ENCODE measurements at regions not wholly inside any gene's neighbourhood (a gene's known extent, or its start where the extent isn't known, plus 50 kb on each side); places are given as distances from the start of the nearest gene placed in this dataset.
"Not testable (repeated sequence)": the region's sequence is repeated elsewhere in the genome, so short reads cannot be mapped to it uniquely, and the experiment has no call there.

- Mint-ChIP-seq H3K4me3 (no peak overlapping the region), H3K4me1 (no peaks in the 10 kb centered on the region), H3K36me3 (no peaks in the 10 kb centered on the region), H3K9me3 (peaks cover 5% of the 10 kb centered on the region), H3K27ac (no peak overlapping the region)
- DNase-seq (ENCODE audit: low spot score in 2 of 2): no peak
- no peak for ATAC-seq
Observed at GRCh38 chr14:86196471-86196870, 666.5 kb downstream of the FLRT2 start.

GRCh38 chr14:86193756-86194155 is 663.8 kb downstream of the FLRT2 start:
- H3K4me3 Mint-ChIP-seq: no peak overlapping the region
- H3K9me3 Mint-ChIP-seq: peaks cover under 1% of the 10 kb centered on the region
- no peaks in the 10 kb centered on the region for H3K36me3 Mint-ChIP-seq
- DNase-seq (ENCODE audit: low spot score in 2 of 2): no peak
- no peak for ATAC-seq
- H3K4me1 Mint-ChIP-seq: no peaks in the 10 kb centered on the region
- H3K27ac Mint-ChIP-seq: no peak overlapping the region

DNA sequence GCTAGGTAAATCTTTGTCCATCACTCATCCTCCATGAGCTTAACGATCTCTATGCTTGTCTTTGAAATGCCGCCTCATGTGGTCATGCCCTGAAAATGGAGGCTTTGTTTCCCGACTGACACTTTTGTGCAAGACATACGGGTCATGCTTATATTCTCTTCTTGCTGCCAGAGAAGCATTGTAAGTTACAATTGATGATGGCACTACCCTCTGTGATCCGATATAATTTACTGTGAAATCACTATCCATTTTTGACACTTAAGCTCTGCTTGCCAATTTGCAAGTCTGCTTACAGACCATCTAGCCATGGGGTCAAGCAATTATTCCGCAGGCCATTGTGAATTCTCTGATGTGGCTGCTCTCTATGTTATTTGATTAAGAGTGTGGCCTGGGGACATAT is 650.0 kb downstream of the FLRT2 start:
- no peak for DNase-seq (ENCODE audit: low spot score in 2 of 2)

GRCh38 chr14:86168371-86168770 is 638.4 kb downstream of the FLRT2 start:
- peaks cover 5% of the 10 kb centered on the region for H3K9me3 Mint-ChIP-seq
- no peak overlapping the region for H3K27ac Mint-ChIP-seq
- H3K36me3 Mint-ChIP-seq: no peaks in the 10 kb centered on the region
- DNase-seq (ENCODE audit: low spot score in 2 of 2): no peak
- ATAC-seq: no peak
- no peak overlapping the region for H3K4me3 Mint-ChIP-seq
- no peaks in the 10 kb centered on the region for H3K4me1 Mint-ChIP-seq

More for the DNA sequence above, 650.0 kb downstream of the FLRT2 start:
- Mint-ChIP-seq H3K27ac (no peak overlapping the region), H3K9me3 (peaks cover 13% of the 10 kb centered on the region), H3K4me3 (no peak overlapping the region), H3K36me3 (no peaks in the 10 kb centered on the region), H3K4me1 (no peaks in the 10 kb centered on the region)
- ATAC-seq: no peak

DNA sequence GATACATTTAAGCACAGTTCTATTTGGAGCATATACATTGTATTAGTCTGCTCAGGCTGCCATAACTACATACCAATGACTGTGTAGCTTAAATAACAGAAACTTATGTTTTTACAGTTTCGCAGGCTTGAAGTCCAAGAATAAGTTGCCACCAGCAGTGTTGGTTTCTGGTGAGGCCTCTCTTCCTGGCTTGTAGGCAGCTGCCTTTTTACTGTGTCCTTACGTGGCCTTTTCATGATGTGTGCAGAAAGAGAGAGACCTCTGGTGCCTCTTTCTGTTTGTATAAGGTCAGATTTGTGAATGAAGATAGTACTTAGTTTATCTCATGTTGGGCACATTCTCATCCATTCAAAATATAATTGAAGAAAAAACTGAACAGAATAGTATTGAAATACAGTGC is 636.6 kb downstream of the FLRT2 start:
- H3K4me3 Mint-ChIP-seq: no peak overlapping the region
- H3K27ac Mint-ChIP-seq: no peak overlapping the region
- DNase-seq (ENCODE audit: low spot score in 2 of 2) (no peak), ATAC-seq (no peak)
- no peaks in the 10 kb centered on the region for H3K36me3 Mint-ChIP-seq
- no peaks in the 10 kb centered on the region for H3K4me1 Mint-ChIP-seq
- peaks cover 5% of the 10 kb centered on the region for H3K9me3 Mint-ChIP-seq

DNA sequence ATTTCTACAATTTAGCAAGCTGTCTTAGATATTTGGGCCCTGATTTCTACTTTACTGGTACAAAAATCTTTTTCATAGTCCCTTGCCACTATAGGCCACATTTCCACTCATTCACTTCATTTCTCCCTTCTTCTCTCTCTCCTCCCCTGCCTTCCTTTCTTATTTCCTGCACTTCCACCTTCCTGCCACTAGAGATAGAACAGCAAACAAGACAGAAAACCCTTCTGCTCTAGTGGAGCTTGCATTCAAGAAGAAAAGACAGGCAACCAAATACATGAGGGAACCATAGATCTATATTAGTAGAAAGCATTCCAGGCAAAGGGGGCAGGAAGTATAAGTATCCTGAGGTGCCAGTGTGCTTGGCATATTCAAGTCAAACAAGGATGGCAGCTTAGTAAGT is 623.5 kb downstream of the FLRT2 start:
- no peak overlapping the region for H3K4me3 Mint-ChIP-seq
- H3K27ac Mint-ChIP-seq: no peak overlapping the region

GRCh38 chr14:86143248-86143647 is 613.3 kb downstream of the FLRT2 start:
- no peak overlapping the region for H3K4me3 Mint-ChIP-seq
- DNase-seq (ENCODE audit: low spot score in 2 of 2) (no peak), ATAC-seq (no peak)
- no peaks in the 10 kb centered on the region for H3K36me3 Mint-ChIP-seq
- H3K4me1 Mint-ChIP-seq: no peaks in the 10 kb centered on the region
- H3K27ac Mint-ChIP-seq: no peak overlapping the region
- peaks cover 23% of the 10 kb centered on the region for H3K9me3 Mint-ChIP-seq

More for the DNA sequence above, 623.5 kb downstream of the FLRT2 start:
- ATAC-seq: no peak
- Mint-ChIP-seq H3K9me3 (peaks cover 14% of the 10 kb centered on the region), H3K4me1 (no peaks in the 10 kb centered on the region), H3K36me3 (no peaks in the 10 kb centered on the region)
- DNase-seq (ENCODE audit: low spot score in 2 of 2): no peak

- ATAC-seq (no peak), DNase-seq (ENCODE audit: low spot score in 2 of 2) (no peak)
- Mint-ChIP-seq H3K4me1 (no peaks in the 10 kb centered on the region), H3K4me3 (no peak overlapping the region), H3K9me3 (peaks cover 30% of the 10 kb centered on the region), H3K36me3 (no peaks in the 10 kb centered on the region), H3K27ac (no peak overlapping the region)
Observed at GRCh38 chr14:86141966-86142365, 612.0 kb downstream of the FLRT2 start.

DNA sequence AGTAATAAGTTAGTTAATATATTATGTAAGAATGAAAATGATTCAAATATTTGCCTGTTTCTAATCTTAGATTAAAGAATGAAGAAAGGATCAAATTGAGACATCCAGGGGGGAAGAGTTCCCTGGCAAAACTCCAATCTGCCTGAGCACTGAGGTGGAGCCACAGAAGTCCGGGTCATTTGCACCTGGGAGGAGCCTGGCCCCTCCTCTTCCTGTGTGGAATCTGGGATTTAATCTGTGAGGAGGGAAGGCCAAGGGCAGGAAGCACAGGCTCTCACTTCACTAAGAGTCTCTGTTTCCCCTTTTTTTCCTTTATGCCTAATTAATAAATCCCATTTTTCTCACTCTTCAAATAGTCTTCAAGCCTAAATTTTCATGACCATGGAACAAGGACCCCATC is 599.5 kb downstream of the FLRT2 start:
- H3K36me3 Mint-ChIP-seq: no peaks in the 10 kb centered on the region
- H3K27ac Mint-ChIP-seq: no peak overlapping the region
- DNase-seq (ENCODE audit: low spot score in 2 of 2): no peak
- peaks cover 18% of the 10 kb centered on the region for H3K9me3 Mint-ChIP-seq
- no peak overlapping the region for H3K4me3 Mint-ChIP-seq
- peaks cover under 1% of the 10 kb centered on the region for H3K4me1 Mint-ChIP-seq
- no peak for ATAC-seq

DNA sequence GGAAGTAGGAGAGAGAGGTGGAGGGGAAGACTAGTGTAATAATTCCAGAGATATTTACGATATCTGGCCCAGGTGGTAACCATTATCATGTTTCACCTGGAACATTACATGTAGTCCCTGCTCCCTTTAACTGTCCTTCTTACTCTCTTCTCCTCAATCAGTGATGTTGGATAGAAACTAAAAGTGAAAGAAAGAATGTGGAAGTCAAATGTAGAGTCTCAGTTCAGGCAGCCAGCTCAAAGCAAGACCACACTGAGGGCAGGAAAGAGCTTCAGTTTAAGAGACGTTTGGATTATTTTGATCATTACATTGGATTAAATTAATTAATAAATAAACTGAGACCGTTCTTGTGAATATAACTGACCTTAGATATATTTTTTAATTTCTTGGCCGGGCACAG is 594.4 kb downstream of the FLRT2 start:
- H3K9me3 Mint-ChIP-seq: peaks cover 20% of the 10 kb centered on the region
- DNase-seq (ENCODE audit: low spot score in 2 of 2): no peak
- no peak overlapping the region for H3K27ac Mint-ChIP-seq
- no peak overlapping the region for H3K4me3 Mint-ChIP-seq
- peaks cover 6% of the 10 kb centered on the region for H3K4me1 Mint-ChIP-seq
- H3K36me3 Mint-ChIP-seq: no peaks in the 10 kb centered on the region
- ATAC-seq: peak; percentile 65

- H3K36me3 Mint-ChIP-seq: no peaks in the 10 kb centered on the region
- peaks cover 23% of the 10 kb centered on the region for H3K9me3 Mint-ChIP-seq
- no peak for DNase-seq (ENCODE audit: low spot score in 2 of 2)
- no peak for ATAC-seq
- no peak overlapping the region for H3K27ac Mint-ChIP-seq
- H3K4me3 Mint-ChIP-seq: no peak overlapping the region
- H3K4me1 Mint-ChIP-seq: no peaks in the 10 kb centered on the region
Observed at GRCh38 chr14:86115972-86116371, 586.0 kb downstream of the FLRT2 start.

DNA sequence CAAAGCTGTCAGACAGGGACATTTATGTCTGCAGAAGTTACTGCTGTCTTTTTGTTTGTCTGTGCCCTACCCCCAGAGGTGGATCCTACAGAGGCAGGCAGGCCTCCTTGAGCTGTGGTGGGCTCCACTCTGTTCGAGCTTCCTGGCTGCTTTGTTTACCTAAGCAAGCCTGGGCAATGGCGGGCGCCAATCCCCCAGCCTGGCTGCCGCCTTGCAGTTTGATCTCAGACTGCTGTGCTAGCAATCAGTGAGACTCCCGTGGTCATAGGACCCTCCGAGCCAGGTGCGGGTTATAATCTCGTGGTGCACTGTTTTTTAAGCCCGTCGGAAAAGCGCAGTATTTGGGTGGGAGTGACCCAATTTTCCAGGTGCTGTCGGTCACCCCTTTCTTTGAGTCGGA is 580.9 kb downstream of the FLRT2 start:
- not testable (repeated sequence) for H3K9me3 Mint-ChIP-seq, H3K4me1 Mint-ChIP-seq, H3K36me3 Mint-ChIP-seq

GRCh38 chr14:86104691-86105265 is 574.8 kb downstream of the FLRT2 start:
- ATAC-seq (no peak), DNase-seq (ENCODE audit: low spot score in 2 of 2) (no peak)
- Mint-ChIP-seq H3K4me3 (no peak overlapping the region), H3K4me1 (no peaks in the 10 kb centered on the region), H3K27ac (no peak overlapping the region), H3K9me3 (peaks cover 10% of the 10 kb centered on the region), H3K36me3 (peaks cover 4% of the 10 kb centered on the region)

More for the DNA sequence above, 580.9 kb downstream of the FLRT2 start:
- not testable (repeated sequence) for H3K4me3 Mint-ChIP-seq; H3K27ac Mint-ChIP-seq; ATAC-seq; DNase-seq (ENCODE audit: low spot score in 2 of 2)

DNA sequence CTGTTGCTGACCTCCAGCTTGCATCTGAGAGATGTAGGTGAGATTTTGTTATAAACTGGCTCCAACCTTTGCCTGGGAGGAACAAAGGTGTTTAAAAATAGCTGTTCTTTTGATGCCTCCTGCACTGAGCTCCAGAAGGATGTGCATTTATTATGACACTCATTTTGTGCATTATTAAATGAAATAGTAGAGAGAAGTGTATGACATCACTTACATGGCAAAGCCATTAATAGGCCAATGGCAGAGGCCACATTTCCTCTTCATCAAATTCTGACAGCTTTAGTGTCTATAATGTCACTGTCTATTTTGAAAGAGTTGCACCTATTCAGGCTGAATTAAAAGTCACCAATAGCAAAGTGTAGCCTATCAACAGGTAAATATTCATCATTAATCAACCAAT is 564.6 kb downstream of the FLRT2 start:
- ATAC-seq: no peak
- H3K36me3 Mint-ChIP-seq: no peaks in the 10 kb centered on the region
- H3K4me1 Mint-ChIP-seq: no peaks in the 10 kb centered on the region
- DNase-seq (ENCODE audit: low spot score in 2 of 2): no peak
- H3K27ac Mint-ChIP-seq: no peak overlapping the region
- H3K9me3 Mint-ChIP-seq: peaks cover 3% of the 10 kb centered on the region
- no peak overlapping the region for H3K4me3 Mint-ChIP-seq

DNA sequence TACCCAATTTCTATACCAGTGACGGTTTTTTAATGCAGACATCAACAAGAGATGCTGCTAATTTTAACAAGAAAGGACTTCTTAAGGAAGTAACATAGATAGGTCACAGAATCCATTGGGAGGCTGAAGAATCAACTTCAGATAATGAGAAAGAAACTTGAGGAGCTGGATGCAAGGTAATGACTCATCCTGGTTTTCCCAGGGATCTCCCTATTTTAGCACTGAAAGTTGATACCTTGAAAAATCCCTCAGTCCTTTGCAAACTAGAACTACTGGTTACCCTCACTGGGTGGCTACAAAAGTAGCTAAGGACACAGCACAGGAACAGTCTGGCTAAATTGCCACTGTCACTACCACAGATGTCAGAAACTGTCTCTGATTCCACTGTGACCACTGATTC is 561.9 kb downstream of the FLRT2 start:
- no peak for DNase-seq (ENCODE audit: low spot score in 2 of 2)

GRCh38 chr14:86088156-86088555 is 558.2 kb downstream of the FLRT2 start:
- H3K4me1 Mint-ChIP-seq: peaks cover 1% of the 10 kb centered on the region
- no peak overlapping the region for H3K4me3 Mint-ChIP-seq
- DNase-seq (ENCODE audit: low spot score in 2 of 2): no peak
- H3K36me3 Mint-ChIP-seq: no peaks in the 10 kb centered on the region
- no peak overlapping the region for H3K27ac Mint-ChIP-seq
- H3K9me3 Mint-ChIP-seq: peaks cover 3% of the 10 kb centered on the region
- no peak for ATAC-seq

More for the DNA sequence above, 561.9 kb downstream of the FLRT2 start:
- Mint-ChIP-seq H3K9me3 (peaks cover 3% of the 10 kb centered on the region), H3K4me1 (no peaks in the 10 kb centered on the region), H3K27ac (no peak overlapping the region), H3K4me3 (no peak overlapping the region), H3K36me3 (no peaks in the 10 kb centered on the region)
- ATAC-seq: no peak

GRCh38 chr14:86087377-86087776 is 557.4 kb downstream of the FLRT2 start:
- H3K36me3 Mint-ChIP-seq: no peaks in the 10 kb centered on the region
- ATAC-seq: no peak
- H3K27ac Mint-ChIP-seq: no peak overlapping the region
- DNase-seq (ENCODE audit: low spot score in 2 of 2): no peak
- H3K4me1 Mint-ChIP-seq: peaks cover 5% of the 10 kb centered on the region
- H3K4me3 Mint-ChIP-seq: no peak overlapping the region
- no peaks in the 10 kb centered on the region for H3K9me3 Mint-ChIP-seq
